DMS79 (cell line): ENCODE measurements at regions not wholly inside any gene's neighbourhood (a gene's known extent, or its start where the extent isn't known, plus 50 kb on each side); places are given as distances from the start of the nearest gene placed in this dataset.
A peak's percentile ranks its signal among the peaks of the same experiment; 100 is the strongest.

Source experiments
- DNase-seq: peaks from one replicate; lab custom pipeline; 2025; lab: John Stamatoyannopoulos, UW

- DNase-seq, result no peak
Observed at GRCh38 chr3:44056446-44057240, 185.0 kb upstream of the TOPAZ1 start.

GRCh38 chr3:44058022-44058867 is 183.4 kb upstream of the TOPAZ1 start:
- no peak for DNase-seq

DNA sequence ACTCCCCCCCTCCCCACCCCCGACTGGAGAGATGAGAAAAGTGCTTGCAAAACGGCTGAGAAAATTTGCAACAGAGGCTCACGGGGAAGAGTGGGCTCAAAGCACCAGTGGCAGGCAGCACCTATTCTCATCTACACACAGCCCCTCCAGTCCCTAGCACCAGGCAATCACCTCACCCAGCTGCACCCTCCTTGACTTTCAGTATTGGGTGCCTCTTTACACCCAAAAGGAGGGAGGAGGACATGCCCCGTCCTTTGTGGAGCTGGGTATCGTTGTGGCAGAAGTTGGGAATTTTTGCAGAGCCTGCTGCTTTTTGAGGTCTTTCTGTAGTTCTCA is 182.8 kb upstream of the TOPAZ1 start:
- DNase-seq, result no peak

DNA sequence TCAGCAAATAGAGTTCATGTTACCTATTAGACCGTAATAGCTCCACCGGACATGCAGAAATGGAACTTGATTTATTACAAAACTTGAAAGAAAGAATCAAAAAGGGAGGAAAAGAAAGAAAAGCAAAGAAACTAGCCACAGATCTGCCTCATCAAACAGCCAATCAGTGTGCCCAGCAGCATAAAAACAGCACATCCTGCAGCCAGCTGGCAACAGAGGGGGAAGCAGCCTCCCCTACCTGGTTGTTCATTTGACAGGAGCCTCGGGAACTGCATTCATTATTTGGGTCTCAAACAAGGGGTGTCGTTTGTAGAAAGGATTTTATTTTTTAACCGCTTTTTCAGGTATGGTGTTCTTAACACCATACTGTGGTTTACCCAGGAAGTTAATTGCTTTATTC is 181.5 kb upstream of the TOPAZ1 start:
- no peak for DNase-seq

DNA sequence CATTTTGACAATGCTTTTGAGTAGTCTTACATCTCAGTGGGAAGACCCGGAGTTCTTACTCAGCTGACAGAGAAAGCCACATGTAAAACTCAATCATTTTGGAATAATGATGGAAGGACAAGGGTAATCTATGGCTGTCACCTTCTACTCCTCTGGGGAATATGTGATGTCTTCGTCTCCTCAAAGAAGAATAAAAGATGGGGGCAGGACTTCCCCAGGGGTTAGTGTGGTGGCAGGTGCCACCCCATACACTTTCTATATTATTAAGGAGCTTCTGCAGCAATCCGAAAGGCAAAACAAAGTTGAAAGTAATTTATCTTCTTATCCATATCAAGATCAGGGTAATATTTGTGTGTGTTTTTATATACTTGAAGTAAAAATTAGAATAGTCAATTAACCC is 180.4 kb upstream of the TOPAZ1 start:
- DNase-seq, result no peak

DNA sequence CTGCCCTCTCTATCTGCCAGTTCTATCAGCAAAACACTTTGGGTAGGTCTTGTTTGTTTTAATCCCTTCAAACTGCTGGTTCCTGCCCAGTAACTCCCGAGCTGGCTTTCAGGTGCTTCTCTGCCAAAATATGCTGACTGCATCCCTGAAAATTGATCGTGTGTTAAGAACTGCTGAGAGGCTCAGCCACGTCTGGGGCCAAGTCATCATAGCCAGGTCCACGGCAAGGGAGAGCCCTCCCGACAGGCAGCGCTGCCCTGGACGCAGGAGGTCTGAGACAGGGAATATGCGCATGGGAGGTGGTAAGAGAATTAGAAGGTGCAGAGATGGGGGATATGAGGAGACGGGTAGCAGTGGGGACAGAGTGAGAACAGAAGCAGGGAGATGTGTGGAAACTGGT is 179.7 kb upstream of the TOPAZ1 start:
- peak; percentile 50 for DNase-seq

DNA sequence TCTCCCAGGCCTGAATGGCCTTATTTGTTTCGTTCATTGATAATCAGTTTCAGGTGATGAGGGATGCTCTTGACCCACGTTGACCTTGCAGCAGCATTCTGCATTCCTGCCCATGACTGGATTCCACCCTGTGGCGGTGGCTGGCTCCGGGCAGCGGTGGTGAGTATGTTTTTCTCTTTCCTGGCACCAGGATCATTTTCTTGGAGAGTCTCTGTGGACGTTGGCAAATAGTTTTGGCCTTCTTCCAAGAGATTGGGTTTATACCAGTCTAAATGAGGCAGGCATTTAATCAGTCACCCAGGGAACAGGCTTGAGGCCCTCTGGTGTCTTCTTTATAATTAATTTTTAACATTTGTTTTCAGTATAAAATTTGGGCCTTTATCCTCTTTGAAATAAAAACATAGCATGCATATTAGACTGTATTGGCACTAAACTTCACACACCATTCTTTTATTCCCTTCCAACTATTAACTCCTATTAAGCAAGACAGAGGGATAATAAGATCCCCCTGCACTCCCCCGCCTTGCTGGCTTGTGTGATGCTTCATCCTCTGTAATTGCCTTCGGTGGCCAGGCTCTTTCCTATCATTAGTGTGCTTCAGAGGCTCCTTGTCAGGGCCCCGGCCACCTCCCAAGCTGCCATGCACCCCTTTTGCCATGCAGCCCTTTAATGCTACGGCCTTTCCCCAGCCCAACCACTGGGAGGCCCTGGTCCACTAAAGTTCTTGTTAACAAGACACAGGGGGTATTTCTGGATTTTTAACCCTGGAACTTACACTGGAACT is 176.2 kb upstream of the TOPAZ1 start:
- peak; percentile 39 for DNase-seq

GRCh38 chr3:44066806-44067205 is 174.9 kb upstream of the TOPAZ1 start:
- no peak for DNase-seq

DNA sequence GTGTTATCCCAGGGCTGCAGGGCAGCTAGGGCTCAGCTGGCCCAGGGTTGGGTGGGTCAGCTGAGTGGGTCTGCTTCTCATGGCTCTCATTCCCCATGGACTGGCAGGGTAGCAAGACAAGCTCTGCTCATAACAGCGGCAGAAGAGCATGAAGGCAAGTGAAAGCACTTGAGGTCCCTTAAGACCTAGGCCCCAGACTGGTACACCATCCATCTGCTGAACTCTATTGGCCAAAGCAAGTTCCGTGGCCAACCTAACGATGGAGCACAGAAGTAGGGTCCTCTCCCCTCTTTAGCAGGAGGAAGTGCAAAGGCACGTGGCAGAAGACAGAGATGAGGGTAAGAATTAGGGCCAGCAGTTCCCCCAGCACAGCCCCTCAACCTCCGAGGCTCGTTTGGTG is 174.3 kb upstream of the TOPAZ1 start:
- DNase-seq, result no peak

GRCh38 chr3:44068753-44069152 is 172.9 kb upstream of the TOPAZ1 start:
- DNase-seq, result no peak

GRCh38 chr3:44069276-44069675 is 172.4 kb upstream of the TOPAZ1 start:
- DNase-seq, result no peak

GRCh38 chr3:44070841-44071546 is 170.7 kb upstream of the TOPAZ1 start:
- DNase-seq, result no peak

DNA sequence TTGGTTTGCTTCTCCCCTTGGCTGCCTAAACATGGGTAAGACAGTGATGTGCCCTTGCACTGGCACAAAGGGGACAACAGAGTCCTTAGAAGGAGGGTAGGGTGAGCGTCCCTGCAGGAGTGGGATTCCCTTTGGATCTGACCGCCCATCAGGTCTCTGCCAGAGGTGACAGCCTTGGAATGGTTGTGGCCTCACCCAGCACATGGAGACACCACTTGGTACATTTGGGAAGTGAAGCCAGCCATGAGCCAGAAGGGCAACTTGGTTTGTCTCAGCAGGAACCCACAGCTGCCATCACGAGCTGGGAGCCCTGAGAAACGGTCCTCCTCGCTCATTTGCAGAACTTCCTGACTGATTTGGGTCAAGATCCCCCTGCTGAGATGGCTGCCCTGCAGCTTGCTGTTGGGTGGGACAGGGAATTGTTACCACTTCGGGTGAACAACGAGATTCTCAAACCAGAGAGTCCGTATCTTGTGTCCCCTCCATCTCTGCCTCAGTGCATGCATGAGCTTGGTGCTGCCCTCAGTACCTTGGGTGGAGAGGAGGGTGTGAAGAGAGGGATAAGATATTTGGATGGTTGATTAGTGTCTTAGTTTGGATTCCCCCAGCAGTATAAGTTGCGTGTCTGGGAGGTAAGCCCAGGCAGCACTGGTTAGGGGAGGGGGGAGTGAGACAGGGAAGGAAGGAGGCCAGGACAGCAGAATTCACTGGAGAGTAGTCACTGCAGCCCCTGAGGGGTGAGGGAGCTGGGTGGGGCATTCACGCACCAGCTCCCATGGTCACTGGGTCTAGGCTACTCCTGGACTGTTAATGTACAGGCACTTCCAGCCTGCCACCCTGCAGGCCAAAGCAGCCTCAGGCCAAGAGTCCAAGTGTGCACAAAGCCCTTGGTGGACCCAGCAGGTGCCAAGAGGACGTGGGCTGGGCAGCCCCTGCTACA is 168.8 kb upstream of the TOPAZ1 start:
- no peak for DNase-seq

DNA sequence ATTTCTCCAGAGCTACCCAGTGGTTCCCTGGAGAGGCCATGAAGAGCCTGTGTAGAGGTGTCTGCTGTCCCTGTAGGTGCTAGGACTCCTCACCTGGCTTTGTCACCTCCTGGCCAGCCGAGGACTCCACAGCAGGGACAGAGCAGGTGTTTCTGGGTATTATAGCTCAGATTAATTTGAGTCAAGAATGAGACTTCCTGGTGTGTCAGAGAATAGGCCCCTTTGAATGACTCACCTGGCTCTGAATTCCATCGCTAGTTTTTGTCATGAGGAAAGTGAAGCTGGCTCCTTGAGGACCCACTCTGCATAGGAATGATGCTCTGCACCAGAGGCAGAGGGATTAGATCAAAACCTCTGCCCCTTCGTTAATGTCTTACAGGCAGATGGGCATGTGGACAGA is 167.5 kb upstream of the TOPAZ1 start:
- no peak for DNase-seq

DNA sequence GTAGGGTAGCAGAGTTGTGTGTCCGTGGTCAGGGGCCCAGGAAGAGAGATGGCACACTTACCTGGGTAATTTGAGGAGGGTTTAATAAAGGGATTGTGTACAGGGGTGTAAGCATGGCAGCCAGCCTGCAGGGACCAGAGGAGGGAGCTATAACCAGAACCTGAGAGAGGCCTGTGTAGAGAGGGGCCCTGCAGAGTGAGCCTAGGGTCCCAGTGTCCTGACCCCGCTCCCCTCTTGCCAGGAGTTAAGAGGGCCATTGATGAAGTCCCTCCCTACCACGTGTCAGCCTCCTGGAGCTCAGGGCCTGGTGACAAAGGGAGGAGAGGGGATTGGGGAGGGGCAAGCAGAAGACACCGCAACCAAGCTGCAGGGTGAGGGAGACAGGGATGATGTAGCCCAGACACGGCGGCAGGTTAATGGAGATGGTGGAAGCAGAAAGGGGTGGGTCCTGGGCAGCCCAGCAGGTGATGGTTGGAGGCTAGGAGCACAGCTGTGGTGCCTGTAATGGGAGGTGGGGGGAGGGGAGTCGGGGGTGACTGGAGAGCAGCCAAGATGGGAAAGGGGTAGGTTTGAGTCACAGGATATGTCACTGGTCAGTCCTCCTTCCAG is 165.4 kb upstream of the TOPAZ1 start:
- DNase-seq, result no peak

DNA sequence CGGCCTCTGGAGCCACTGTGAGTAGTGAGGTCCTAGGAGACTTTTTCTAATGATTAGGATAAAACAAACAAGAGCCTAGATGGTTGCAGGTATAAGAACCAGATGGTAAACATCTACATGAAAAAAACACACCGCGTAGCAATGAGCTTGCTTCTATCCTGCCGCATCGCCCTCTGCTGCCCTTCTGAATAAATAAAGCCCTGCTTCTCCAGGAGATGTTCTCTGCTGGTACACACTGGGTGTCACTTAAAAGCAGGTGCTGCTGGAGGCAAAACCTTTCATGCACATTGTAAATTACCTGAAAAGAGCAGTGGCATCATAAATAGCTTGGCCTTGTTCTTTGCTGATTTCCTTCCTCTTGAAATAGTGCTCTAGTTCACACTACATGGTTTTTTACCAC is 164.4 kb upstream of the TOPAZ1 start:
- no peak for DNase-seq

- DNase-seq, result no peak
Observed at GRCh38 chr3:44078863-44079262, 162.8 kb upstream of the TOPAZ1 start.

- DNase-seq, result no peak
Observed at GRCh38 chr3:44079916-44080315, 161.8 kb upstream of the TOPAZ1 start.

- no peak for DNase-seq
Observed at GRCh38 chr3:44080474-44081072, 161.1 kb upstream of the TOPAZ1 start.

- no peak for DNase-seq
Observed at GRCh38 chr3:44090036-44090435, 151.7 kb upstream of the TOPAZ1 start.
